ENCODE measurements at regions not wholly inside any gene's neighbourhood (a gene's known extent, or its start where the extent isn't known, plus 50 kb on each side); places are given as distances from the start of the nearest gene placed in this dataset.

GRCh38 chr13:30845297-30846214 lies 60.5 kb upstream of the MEDAG start:
- no peak for TF ChIP-seq CTCF (IDR thresholded peaks at IDR 0.05)
- DNase-seq (ENCODE audit: low spot score) = no peak
- ATAC-seq (ENCODE audit: low FRiP score) = no peak

DNA sequence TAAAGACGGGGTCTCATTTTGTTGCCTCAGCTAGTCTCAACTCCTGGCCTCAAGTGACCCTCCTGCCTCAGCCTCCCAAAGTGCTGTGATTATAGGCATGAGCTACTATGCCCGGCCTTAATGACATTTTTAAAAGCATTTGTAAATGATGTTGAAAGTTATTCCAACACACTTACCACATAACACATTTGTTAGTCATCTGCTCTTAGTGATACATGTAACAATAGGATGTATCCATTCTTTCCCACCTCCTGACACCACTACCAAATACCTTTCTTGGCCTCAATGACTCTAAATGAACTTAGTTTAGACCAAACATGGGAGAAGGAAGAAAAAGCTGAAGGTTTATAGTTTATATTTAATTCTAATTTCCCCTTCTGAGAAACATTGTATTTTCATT lies 59.8 kb upstream of the MEDAG start:
- TF ChIP-seq CTCF (IDR thresholded peaks at IDR 0.05) = no peak
- DNase-seq (ENCODE audit: low spot score) (no peak), ATAC-seq (ENCODE audit: low FRiP score) (no peak)

DNA sequence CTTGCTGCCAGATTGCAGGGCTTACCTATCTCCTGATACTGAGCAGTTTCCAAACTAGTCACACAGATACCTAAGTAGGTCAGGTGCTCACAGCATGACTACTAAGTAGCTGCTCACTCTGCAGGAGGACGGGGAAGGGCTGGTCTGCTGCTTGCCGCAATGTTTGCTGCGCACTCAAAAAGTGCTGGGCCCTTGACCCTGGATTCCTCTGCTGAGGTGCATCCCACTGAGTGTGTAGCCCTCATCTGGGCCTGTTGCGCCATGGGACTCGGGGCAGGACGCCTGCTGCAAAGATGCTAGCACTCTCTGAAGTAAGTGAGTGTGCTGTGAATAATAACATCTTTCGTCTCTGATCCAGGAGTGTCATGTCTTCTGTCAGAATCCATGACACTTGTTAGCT lies 59.2 kb upstream of the MEDAG start:
- TF ChIP-seq CTCF (IDR thresholded peaks at IDR 0.05) = no peak
- no peak for ATAC-seq (ENCODE audit: low FRiP score)
- DNase-seq (ENCODE audit: low spot score) = no peak

- ATAC-seq (ENCODE audit: low FRiP score) (peak; percentile 91), DNase-seq (ENCODE audit: low spot score) (no peak)
- TF ChIP-seq CTCF (IDR thresholded peaks at IDR 0.05) = no peak
Measured at GRCh38 chr13:30847650-30848307, 58.3 kb upstream of the MEDAG start.

- DNase-seq (ENCODE audit: low spot score) = no peak
- ATAC-seq (ENCODE audit: low FRiP score) = no peak
- TF ChIP-seq CTCF (IDR thresholded peaks at IDR 0.05) = no peak
Measured at GRCh38 chr13:30848332-30849027, 57.6 kb upstream of the MEDAG start.

GRCh38 chr13:30849611-30850010 lies 56.5 kb upstream of the MEDAG start:
- TF ChIP-seq CTCF (IDR thresholded peaks at IDR 0.05) = no peak
- DNase-seq (ENCODE audit: low spot score) = no peak
- ATAC-seq (ENCODE audit: low FRiP score) = no peak

Data from omental fat pad (tissue), 3 donors.